ENCODE measurements at regions not wholly inside any gene's neighbourhood (a gene's known extent, or its start where the extent isn't known, plus 50 kb on each side); places are given as distances from the start of the nearest gene placed in this dataset.

DNA sequence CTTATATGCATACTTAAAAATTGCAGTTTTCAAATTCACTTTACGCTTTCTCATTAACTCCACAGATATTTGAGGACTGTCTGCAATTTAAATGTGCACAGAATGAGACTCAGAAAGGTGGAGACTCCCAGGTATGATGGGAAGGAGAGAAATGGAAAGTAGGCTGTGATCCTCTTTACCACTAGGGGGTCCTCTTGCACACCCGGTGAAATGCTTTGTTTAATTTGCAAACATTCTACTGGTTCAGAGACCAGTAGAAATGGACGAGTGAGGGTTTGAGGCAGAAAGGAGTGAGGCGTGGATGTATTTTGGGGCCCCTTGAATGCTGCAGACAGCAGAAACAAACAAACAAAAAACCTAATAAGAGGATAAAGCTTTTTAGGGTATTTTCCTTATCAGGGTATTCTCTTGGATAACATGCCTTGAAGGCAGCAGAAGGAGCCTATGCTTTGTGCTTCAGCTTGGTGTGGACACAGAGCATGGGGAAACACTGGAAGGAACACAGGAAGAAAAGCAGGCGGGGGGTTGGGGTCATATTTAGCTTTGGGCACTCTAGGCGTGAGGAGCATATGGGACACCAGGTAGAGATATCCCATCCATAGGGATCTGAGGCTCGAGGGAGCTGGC lies 410.1 kb downstream of the DMRT2 start:
- ATAC-seq (no peak), DNase-seq (no peak)
- Histone ChIP-seq H3K36me3 (no peaks in the 10 kb centered on the region), H3K9me3 (no peaks in the 10 kb centered on the region), H3K27me3 (no peaks in the 10 kb centered on the region), H3K27ac (no peak overlapping the region), H3K4me3 (no peak overlapping the region), H3K4me1 (no peaks in the 10 kb centered on the region)
- intact Hi-C loops (cut with DNase I; ENCODE audit: low total_unique reads) (no loop called here), in situ Hi-C loops (cut with MboI; ENCODE audit: low sequenced_read_pairs in 4 of 4) (no loop called here)
- TF ChIP-seq CTCF (IDR thresholded peaks at IDR 0.05 in 4 of 5, conservative IDR thresholded peaks at IDR 0.05 in 1 of 5) (no peak), POLR2A (IDR thresholded peaks at IDR 0.05) (no peak)

- H3K27ac ChIP-seq, result no peak overlapping the region
- no peak for TF ChIP-seq CTCF (IDR thresholded peaks at IDR 0.05 in 4 of 5, conservative IDR thresholded peaks at IDR 0.05 in 1 of 5)
- no peak for TF ChIP-seq POLR2A (IDR thresholded peaks at IDR 0.05)
Observed at GRCh38 chr9:1461812-1462211, 411.7 kb downstream of the DMRT2 start.

DNA sequence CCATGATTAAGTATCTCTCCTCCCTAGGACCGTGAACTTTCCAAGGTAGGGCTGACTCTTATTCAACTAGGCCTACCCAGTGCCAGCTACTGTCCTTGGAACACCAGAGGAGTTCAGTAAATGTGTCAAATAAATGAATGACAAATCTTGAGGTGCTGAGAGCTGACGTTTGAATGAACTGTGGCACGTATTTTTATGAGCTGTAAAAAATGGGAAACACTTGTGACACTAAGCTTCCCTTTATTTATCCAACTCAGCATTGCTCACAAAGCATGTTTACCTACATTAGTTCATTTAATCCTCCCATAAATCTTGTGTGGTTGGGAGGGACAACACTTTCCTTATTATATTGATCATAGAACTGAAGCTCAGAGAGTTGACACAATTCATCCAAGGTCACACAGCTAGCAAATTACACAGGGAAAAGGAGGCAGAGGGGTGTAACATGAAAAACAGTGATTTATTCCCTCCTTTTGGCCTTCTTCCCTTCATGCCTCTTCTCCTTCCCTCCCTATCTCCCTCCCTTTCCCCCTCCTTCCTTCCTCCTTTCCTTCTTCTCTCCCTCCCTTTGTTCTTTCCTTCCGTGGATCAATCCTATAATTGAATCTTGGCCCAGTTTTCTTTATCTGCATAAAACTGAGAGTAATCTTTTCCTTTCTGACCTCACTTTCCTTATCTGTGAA lies 412.6 kb downstream of the DMRT2 start:
- ATAC-seq (no peak), DNase-seq (no peak)
- Histone ChIP-seq H3K9me3 (no peaks in the 10 kb centered on the region), H3K4me1 (no peaks in the 10 kb centered on the region), H3K4me3 (no peak overlapping the region), H3K36me3 (no peaks in the 10 kb centered on the region), H3K27me3 (no peaks in the 10 kb centered on the region), H3K27ac (no peak overlapping the region)
- TF ChIP-seq POLR2A (IDR thresholded peaks at IDR 0.05) (no peak), CTCF (IDR thresholded peaks at IDR 0.05 in 4 of 5, conservative IDR thresholded peaks at IDR 0.05 in 1 of 5) (no peak)
- in situ Hi-C loops (cut with MboI; ENCODE audit: low sequenced_read_pairs in 4 of 4), result no loop called here
- intact Hi-C loops (cut with DNase I; ENCODE audit: low total_unique reads), result no loop called here

More at GRCh38 chr9:1461812-1462211, 411.7 kb downstream of the DMRT2 start:
- no peak for ATAC-seq
- intact Hi-C loops (cut with DNase I; ENCODE audit: low total_unique reads), result no loop called here
- Histone ChIP-seq H3K36me3 (no peaks in the 10 kb centered on the region), H3K27me3 (no peaks in the 10 kb centered on the region), H3K4me1 (no peaks in the 10 kb centered on the region), H3K9me3 (no peaks in the 10 kb centered on the region), H3K4me3 (no peak overlapping the region)
- DNase-seq, result no peak
- in situ Hi-C loops (cut with MboI; ENCODE audit: low sequenced_read_pairs in 4 of 4), result no loop called here

GRCh38 chr9:1469996-1470395 lies 419.8 kb downstream of the DMRT2 start:
- in situ Hi-C loops (cut with MboI; ENCODE audit: low sequenced_read_pairs in 4 of 4), result no loop called here
- intact Hi-C loops (cut with DNase I; ENCODE audit: low total_unique reads), result no loop called here

More at GRCh38 chr9:1469996-1470395, 419.8 kb downstream of the DMRT2 start:
- Histone ChIP-seq H3K27me3 (no peaks in the 10 kb centered on the region), H3K4me3 (no peak overlapping the region), H3K36me3 (no peaks in the 10 kb centered on the region), H3K27ac (no peak overlapping the region), H3K4me1 (no peaks in the 10 kb centered on the region), H3K9me3 (no peaks in the 10 kb centered on the region)
- no peak for DNase-seq
- TF ChIP-seq CTCF (IDR thresholded peaks at IDR 0.05 in 4 of 5, conservative IDR thresholded peaks at IDR 0.05 in 1 of 5) (no peak), POLR2A (IDR thresholded peaks at IDR 0.05) (no peak)
- ATAC-seq, result no peak
